GM19351 (cell line): ENCODE measurements at regions not wholly inside any gene's neighbourhood (a gene's known extent, or its start where the extent isn't known, plus 50 kb on each side); places are given as distances from the start of the nearest gene placed in this dataset.

Experiments
- ATAC-seq: cut with Tn5 transposase; IDR thresholded peaks from one replicate; pipeline ENCODE4 v1.9.1; 2021; ENCODE audit warnings: mild to moderate bottlenecking, moderate library complexity; ENCODE audit not compliant: unreplicated experiment

GRCh38 chr1:55673416-55673815, 458.3 kb upstream of the USP24 start:
- no peak for ATAC-seq

GRCh38 chr1:55670331-55671082, 455.3 kb upstream of the USP24 start:
- no peak for ATAC-seq

- no peak for ATAC-seq
Observed at GRCh38 chr1:55669293-55669692, 454.1 kb upstream of the USP24 start.

GRCh38 chr1:55662875-55663274, 447.7 kb upstream of the USP24 start:
- no peak for ATAC-seq

GRCh38 chr1:55658917-55659316, 443.8 kb upstream of the USP24 start:
- no peak for ATAC-seq

- no peak for ATAC-seq
Observed at GRCh38 chr1:55654750-55655149, 439.6 kb upstream of the USP24 start.

- no peak for ATAC-seq
Observed at GRCh38 chr1:55654171-55654570, 439.0 kb upstream of the USP24 start.

- no peak for ATAC-seq
Observed at GRCh38 chr1:55650444-55650843, 435.3 kb upstream of the USP24 start.

GRCh38 chr1:55646181-55646580, 431.0 kb upstream of the USP24 start:
- no peak for ATAC-seq

- no peak for ATAC-seq
Observed at GRCh38 chr1:55645270-55645669, 430.1 kb upstream of the USP24 start.

- no peak for ATAC-seq
Observed at GRCh38 chr1:55641947-55642346, 426.8 kb upstream of the USP24 start.

- peak; percentile 79 for ATAC-seq
Observed at GRCh38 chr1:55640708-55641473, 425.7 kb upstream of the USP24 start.

GRCh38 chr1:55639526-55639925, 424.4 kb upstream of the USP24 start:
- ATAC-seq = no peak

- no peak for ATAC-seq
Observed at GRCh38 chr1:55639051-55639450, 423.9 kb upstream of the USP24 start.

GRCh38 chr1:55636696-55637095, 421.5 kb upstream of the USP24 start:
- ATAC-seq = no peak

GRCh38 chr1:55635856-55636255, 420.7 kb upstream of the USP24 start:
- no peak for ATAC-seq

GRCh38 chr1:55634516-55634915, 419.4 kb upstream of the USP24 start:
- ATAC-seq = no peak

GRCh38 chr1:55632906-55633305, 417.7 kb upstream of the USP24 start:
- no peak for ATAC-seq

- no peak for ATAC-seq
Observed at GRCh38 chr1:55632058-55632457, 416.9 kb upstream of the USP24 start.

- no peak for ATAC-seq
Observed at GRCh38 chr1:55631509-55631908, 416.3 kb upstream of the USP24 start.

GRCh38 chr1:55626326-55626725, 411.2 kb upstream of the USP24 start:
- ATAC-seq = no peak

- no peak for ATAC-seq
Observed at GRCh38 chr1:55624766-55625165, 409.6 kb upstream of the USP24 start.
